ENCODE measurements at regions not wholly inside any gene's neighbourhood (a gene's known extent, or its start where the extent isn't known, plus 50 kb on each side); places are given as distances from the start of the nearest gene placed in this dataset.

DNA sequence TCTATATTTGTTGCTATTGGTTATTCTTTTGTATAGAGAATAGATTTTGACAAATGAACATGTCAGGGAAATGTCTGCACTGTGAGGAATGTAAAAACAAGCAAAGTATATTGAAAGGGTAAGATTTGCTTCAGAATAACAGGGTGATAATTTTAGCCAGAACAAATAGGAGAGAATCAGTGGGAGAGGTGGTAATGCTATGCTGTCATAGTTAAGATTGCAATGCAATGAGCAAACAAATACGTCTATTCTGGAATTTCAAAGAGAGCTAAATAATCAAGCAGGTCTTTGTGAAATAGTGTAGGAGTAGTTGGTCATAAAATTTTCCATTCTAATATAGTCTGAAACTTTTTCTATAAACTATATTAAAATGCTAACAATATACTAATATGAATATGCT lies 1478.4 kb downstream of the TECRL start:
- Histone ChIP-seq H3K4me1 (ENCODE audit: insufficient read depth, low read length, poor library complexity, severe bottlenecking) (no peaks in the 10 kb centered on the region), H3K27ac (ENCODE audit: low read depth, low read length, poor library complexity, severe bottlenecking) (no peak overlapping the region), H3K36me3 (ENCODE audit: insufficient read depth, low read length) (no peaks in the 10 kb centered on the region), H3K4me3 (ENCODE audit: low read depth, low read length, poor library complexity, severe bottlenecking) (no peak overlapping the region), H3K9me3 (ENCODE audit: low read length) (no peaks in the 10 kb centered on the region), H2AFZ (ENCODE audit: low read length) (no peak overlapping the region), H3K9me2 (ENCODE audit: insufficient read depth, low read length) (no peaks in the 10 kb centered on the region), H4K20me1 (ENCODE audit: insufficient read depth, low read length) (no peaks in the 10 kb centered on the region), H3K4me2 (ENCODE audit: low read length) (no peak overlapping the region), H3K79me2 (ENCODE audit: insufficient read depth, low read depth, low read length) (no peaks in the 10 kb centered on the region)
- intact Hi-C loops (cut with micrococcal nuclease; ENCODE audit: unreplicated experiment) = no loop called here
- DNase-seq (ENCODE audit: low spot score) = no peak
- no TSS peak for BruUV-seq (replicated peaks)
- POLR2A ChIA-PET = interaction anchor here (1.0 kb wide), 1 partner anchor 47 kb away, joined by 3 read pairs; no protein-coding TSS in a partner anchor
- TF ChIP-seq, protein P1, sequence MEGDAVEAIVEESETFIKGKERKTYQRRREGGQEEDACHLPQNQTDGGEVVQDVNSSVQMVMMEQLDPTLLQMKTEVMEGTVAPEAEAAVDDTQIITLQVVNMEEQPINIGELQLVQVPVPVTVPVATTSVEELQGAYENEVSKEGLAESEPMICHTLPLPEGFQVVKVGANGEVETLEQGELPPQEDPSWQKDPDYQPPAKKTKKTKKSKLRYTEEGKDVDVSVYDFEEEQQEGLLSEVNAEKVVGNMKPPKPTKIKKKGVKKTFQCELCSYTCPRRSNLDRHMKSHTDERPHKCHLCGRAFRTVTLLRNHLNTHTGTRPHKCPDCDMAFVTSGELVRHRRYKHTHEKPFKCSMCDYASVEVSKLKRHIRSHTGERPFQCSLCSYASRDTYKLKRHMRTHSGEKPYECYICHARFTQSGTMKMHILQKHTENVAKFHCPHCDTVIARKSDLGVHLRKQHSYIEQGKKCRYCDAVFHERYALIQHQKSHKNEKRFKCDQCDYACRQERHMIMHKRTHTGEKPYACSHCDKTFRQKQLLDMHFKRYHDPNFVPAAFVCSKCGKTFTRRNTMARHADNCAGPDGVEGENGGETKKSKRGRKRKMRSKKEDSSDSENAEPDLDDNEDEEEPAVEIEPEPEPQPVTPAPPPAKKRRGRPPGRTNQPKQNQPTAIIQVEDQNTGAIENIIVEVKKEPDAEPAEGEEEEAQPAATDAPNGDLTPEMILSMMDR (conservative IDR thresholded peaks at IDR 0.05; ENCODE audit: low read length) = no peak
- TF ChIP-seq EZH2phosphoT487 (IDR thresholded peaks at IDR 0.05; ENCODE audit: borderline replicate concordance, low read depth, low read length) = no peak
- CTCF ChIA-PET (ENCODE audit: unreplicated experiment) = no interaction called here

DNA sequence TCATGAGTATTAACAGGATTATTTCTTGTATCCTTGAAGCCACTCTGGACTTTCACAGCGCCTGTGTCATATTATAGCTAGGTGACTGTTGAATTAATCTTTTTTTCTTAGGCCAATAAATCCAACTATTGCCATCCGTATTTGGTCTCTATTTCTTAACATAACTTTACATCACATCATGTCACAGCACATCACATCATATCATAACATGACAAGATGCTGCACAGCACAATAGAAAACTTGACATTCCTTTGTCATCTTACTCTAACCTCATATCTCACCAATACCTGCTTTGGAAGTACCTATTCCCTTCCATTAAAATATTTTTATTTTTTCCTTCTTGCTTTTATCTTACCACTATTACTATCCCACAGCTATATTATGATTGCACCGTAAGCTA lies 1480.8 kb downstream of the TECRL start:
- no peak overlapping the region for H3K4me2 ChIP-seq (ENCODE audit: low read length)
- ChIA-PET POLR2A (no interaction called here), CTCF (ENCODE audit: unreplicated experiment) (no interaction called here)
- no peak for DNase-seq (ENCODE audit: low spot score)
- no peaks in the 10 kb centered on the region for H3K79me2 ChIP-seq (ENCODE audit: insufficient read depth, low read depth, low read length)
- H4K20me1 ChIP-seq (ENCODE audit: insufficient read depth, low read length) = no peaks in the 10 kb centered on the region
- H2AFZ ChIP-seq (ENCODE audit: low read length) = no peak overlapping the region
- TF ChIP-seq, protein P1 (conservative IDR thresholded peaks at IDR 0.05; ENCODE audit: low read length) = no peak
- TF ChIP-seq EZH2phosphoT487 (IDR thresholded peaks at IDR 0.05; ENCODE audit: borderline replicate concordance, low read depth, low read length) = no peak
- BruUV-seq (replicated peaks) = no TSS peak
- H3K4me1 ChIP-seq (ENCODE audit: insufficient read depth, low read length, poor library complexity, severe bottlenecking) = no peaks in the 10 kb centered on the region
- intact Hi-C loops (cut with micrococcal nuclease; ENCODE audit: unreplicated experiment) = no loop called here
- no peaks in the 10 kb centered on the region for H3K36me3 ChIP-seq (ENCODE audit: insufficient read depth, low read length)
- no peaks in the 10 kb centered on the region for H3K9me3 ChIP-seq (ENCODE audit: low read length)
- H3K27ac ChIP-seq (ENCODE audit: low read depth, low read length, poor library complexity, severe bottlenecking) = no peak overlapping the region
- H3K4me3 ChIP-seq (ENCODE audit: low read depth, low read length, poor library complexity, severe bottlenecking) = no peak overlapping the region
- no peaks in the 10 kb centered on the region for H3K9me2 ChIP-seq (ENCODE audit: insufficient read depth, low read length)

DNA sequence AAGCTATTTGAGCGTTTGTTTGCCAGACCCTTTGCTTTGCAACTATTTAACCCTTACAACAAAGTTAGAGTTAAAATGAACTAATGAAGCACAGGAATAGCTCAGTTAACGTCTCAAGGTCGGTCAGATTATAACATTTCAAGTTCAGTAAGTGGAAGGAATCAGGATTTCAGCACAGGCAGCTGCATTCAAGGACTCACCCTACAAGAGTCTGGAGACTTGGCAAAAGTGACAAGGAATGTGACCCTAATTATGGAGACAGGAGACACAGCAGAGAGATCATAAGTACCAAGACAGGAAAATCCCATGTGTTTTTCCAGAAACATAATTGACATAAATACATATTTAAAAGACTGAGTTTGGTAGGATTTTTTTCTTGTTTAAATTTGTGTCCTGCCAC lies 1481.7 kb downstream of the TECRL start:
- ChIA-PET CTCF (ENCODE audit: unreplicated experiment) (no interaction called here), POLR2A (interaction anchor here (0.5 kb wide), 1 partner anchor 840 kb away, joined by 3 read pairs; no protein-coding TSS in a partner anchor)
- no peak for DNase-seq (ENCODE audit: low spot score)
- H2AFZ ChIP-seq (ENCODE audit: low read length) = no peak overlapping the region
- no TSS peak for BruUV-seq (replicated peaks)
- no peaks in the 10 kb centered on the region for H3K36me3 ChIP-seq (ENCODE audit: insufficient read depth, low read length)
- no peaks in the 10 kb centered on the region for H4K20me1 ChIP-seq (ENCODE audit: insufficient read depth, low read length)
- H3K4me1 ChIP-seq (ENCODE audit: insufficient read depth, low read length, poor library complexity, severe bottlenecking) = no peaks in the 10 kb centered on the region
- intact Hi-C loops (cut with micrococcal nuclease; ENCODE audit: unreplicated experiment) = no loop called here
- H3K9me2 ChIP-seq (ENCODE audit: insufficient read depth, low read length) = no peaks in the 10 kb centered on the region
- no peaks in the 10 kb centered on the region for H3K79me2 ChIP-seq (ENCODE audit: insufficient read depth, low read depth, low read length)
- H3K4me2 ChIP-seq (ENCODE audit: low read length) = no peak overlapping the region
- H3K4me3 ChIP-seq (ENCODE audit: low read depth, low read length, poor library complexity, severe bottlenecking) = no peak overlapping the region
- H3K27ac ChIP-seq (ENCODE audit: low read depth, low read length, poor library complexity, severe bottlenecking) = no peak overlapping the region
- TF ChIP-seq, protein P1 (conservative IDR thresholded peaks at IDR 0.05; ENCODE audit: low read length) = no peak
- no peak for TF ChIP-seq EZH2phosphoT487 (IDR thresholded peaks at IDR 0.05; ENCODE audit: borderline replicate concordance, low read depth, low read length)
- H3K9me3 ChIP-seq (ENCODE audit: low read length) = no peaks in the 10 kb centered on the region

All from OCI-LY7 (cell line).